Right kidney (tissue), 1 donor: ENCODE measurements at regions not wholly inside any gene's neighbourhood (a gene's known extent, or its start where the extent isn't known, plus 50 kb on each side); places are given as distances from the start of the nearest gene placed in this dataset.

Source experiments
- DNase-seq: peaks from one replicate; pipeline ENCODE4 v3.0.0-alpha.2; 2016

GRCh38 chr4:13316354-13316753 lies 167.8 kb downstream of the RAB28 start:
- no peak for DNase-seq

DNA sequence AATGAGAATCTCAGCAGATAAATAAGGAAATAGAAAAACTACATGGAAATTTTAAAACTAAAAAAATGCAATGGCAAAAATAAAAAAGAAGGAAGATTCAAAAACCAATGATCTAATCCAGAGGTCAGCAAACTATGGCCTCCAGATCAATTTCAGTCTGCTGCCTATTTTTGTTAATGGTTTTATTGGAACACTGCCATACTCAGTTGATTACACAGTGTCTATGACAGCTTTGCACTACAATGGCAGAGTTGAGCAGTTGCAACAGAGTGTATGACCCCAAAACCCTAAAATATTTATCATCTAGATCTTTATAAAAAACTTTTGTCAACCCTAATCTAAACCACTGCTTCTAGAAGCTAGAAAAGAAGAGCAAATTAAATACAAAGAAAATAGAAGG lies 170.3 kb downstream of the RAB28 start:
- no peak for DNase-seq

GRCh38 chr4:13312264-13312663 lies 171.9 kb downstream of the RAB28 start:
- no peak for DNase-seq

DNA sequence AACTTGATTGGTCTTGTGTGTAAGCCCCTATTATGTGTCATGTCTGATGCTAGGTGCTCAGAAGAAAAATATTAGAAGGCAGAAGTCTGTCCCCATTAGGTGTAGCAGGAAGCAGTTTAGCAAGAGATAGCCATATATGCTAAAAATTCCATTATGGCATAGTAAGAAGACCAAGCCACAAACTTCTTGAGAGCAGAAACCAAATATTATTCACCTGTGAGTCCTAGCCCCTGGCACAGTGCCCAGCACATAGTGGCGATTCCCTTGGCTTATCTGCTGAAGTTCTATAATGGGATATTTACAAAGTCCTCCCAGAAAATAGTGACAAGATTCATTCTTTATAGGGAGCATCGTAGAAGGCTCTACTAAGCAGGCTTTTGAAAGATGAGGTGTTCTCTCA lies 174.4 kb downstream of the RAB28 start:
- no peak for DNase-seq

DNA sequence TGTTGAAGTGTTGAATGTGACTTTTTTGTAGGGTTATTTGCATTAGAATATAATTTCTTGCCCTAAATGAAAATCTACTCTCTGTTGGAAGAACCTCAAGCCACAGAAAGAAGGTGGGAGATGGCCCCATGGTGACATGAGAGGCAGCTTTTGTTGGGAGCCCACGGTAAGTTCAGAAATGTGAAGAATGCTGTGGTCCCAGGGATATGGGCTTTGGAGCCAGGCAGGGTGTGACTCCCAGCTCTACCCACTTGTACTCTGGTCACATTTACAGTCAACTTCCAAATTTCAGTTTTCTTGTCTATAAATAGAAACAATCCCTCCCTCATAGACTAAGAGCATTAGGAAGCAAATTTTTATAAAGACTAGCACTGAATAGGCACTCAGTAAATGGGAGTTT lies 177.8 kb downstream of the RAB28 start:
- DNase-seq, result no peak

GRCh38 chr4:13302876-13303275 lies 181.3 kb downstream of the RAB28 start:
- no peak for DNase-seq

GRCh38 chr4:13299343-13299742 lies 184.8 kb downstream of the RAB28 start:
- DNase-seq, result no peak

- DNase-seq, result peak; percentile 29
These were observed 185.5 kb downstream of the RAB28 start for GRCh38 chr4:13298655-13299054.

GRCh38 chr4:13296986-13297385 lies 187.2 kb downstream of the RAB28 start:
- no peak for DNase-seq

GRCh38 chr4:13294961-13295605 lies 189.1 kb downstream of the RAB28 start:
- peak; percentile 44 for DNase-seq

DNA sequence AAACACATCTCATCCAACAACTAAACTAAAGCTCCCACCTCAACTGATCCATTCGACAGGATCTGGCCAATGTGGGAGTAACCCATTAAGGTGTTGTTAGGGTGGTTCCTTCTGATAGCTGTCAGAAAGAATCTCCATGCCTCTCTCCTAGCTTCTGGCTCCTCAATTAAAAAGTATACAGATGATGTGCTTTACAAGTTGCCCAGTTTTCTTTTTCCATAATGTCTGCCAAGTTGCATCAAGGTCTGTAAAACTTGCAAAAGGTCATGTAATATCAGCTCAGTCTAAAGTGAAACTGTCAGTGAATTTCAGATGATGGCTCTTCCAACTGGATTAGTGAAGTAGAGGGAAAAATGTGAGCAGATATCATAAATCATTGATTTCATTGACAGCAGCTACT lies 191.8 kb downstream of the RAB28 start:
- DNase-seq, result no peak

DNA sequence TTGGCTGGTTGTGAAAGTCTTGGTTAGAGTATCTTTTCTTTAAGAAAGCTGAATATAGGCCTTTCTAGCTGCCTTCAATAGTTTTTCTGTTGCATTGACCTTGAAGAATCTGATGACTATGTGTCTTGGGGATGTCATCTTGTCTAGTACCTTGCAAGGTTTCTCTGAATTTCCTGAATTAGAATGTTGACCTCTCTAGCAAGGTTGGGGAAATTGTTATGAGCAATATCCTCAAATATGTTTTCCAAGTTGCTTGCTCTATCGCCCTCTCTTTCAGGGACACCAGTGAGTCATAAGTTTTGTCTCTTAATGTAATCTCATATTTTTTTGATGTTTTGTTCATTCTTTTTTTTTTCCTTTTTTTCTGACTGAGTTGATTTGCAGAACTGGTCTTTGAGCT lies 194.7 kb downstream of the RAB28 start:
- DNase-seq, result no peak

GRCh38 chr4:13285336-13285735 lies 198.8 kb downstream of the RAB28 start:
- DNase-seq, result no peak

GRCh38 chr4:13284932-13285331 lies 199.2 kb downstream of the RAB28 start:
- no peak for DNase-seq

GRCh38 chr4:13276357-13276756 lies 207.8 kb downstream of the RAB28 start:
- no peak for DNase-seq

DNA sequence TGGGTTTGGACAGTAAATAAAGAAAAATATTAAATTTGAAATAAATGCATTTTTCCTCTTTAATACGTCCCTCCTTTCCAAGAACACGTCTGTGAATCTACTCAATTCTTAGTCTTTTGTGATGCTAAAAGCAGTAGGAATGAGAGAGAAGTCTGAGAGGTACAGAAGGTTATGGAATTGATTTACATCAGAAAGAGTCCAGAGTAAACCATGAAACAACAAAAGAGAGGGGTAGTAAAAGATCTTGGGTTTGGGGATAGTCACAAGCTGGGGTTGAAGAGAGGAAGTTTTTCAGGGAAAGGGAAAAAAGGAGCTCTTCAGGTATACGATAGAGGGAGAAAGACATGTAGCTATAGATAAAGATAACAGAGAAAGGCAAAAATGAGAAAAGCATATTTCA lies 215.4 kb downstream of the RAB28 start:
- no peak for DNase-seq

DNA sequence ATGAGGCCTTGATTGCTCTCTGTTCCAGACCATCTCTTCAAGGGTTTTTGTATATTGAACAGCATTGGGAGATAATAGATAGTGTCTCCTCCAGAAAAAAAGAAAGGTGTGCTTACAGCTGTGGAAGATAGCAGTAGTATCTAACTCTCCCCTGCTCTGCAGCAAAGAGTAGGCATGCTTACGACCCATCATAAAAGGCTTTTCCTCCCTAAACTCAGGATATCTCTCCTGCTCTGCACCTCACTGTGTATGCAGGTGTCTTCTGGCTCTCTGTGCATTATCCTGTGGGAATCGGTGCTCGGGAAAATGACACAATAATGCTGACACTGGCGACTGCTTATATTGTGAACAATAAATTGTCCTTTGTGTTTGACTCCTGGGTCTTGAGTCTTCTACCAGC lies 216.0 kb downstream of the RAB28 start:
- no peak for DNase-seq

DNA sequence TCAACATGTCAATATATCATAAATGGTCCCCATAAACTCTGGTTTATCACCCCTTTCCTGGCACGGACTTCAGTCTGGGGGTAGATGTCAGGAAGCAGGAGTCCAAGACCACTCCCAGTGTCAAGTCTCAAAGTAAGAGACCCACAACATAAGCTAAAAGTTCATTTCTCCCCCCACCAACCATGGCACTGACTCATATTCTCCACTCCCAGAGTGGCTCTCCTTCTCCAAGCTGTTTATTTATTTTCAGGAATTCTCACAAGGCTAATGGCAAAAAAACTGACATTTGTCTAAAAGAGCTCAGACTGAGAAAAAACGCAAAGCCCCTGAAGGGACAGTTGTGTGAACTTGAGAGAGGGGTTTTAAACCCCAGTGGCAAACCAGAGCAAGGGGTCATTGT lies 217.0 kb downstream of the RAB28 start:
- no peak for DNase-seq

- no peak for DNase-seq
These were observed 217.5 kb downstream of the RAB28 start for GRCh38 chr4:13266687-13267086.

- no peak for DNase-seq
These were observed 220.1 kb downstream of the RAB28 start for GRCh38 chr4:13263967-13264525.

DNA sequence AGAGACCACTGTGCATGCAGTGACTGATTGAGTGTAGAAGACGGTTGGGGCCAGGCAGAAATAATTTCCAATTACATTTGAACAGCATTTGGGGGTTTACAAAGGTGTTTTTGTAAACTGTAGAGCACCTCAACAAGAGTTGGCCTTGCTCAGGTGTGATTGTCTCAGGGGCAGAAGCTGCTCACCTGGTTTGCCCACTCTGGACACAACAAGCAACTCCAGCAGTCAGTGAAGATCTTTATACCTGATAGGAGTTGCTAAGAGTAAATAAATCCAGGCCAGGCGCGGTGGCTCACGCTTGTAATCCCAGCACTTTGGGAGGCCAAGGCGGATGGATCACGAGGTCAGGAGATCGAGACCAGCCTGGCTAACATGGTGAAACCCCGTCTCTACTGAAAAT lies 221.3 kb downstream of the RAB28 start:
- DNase-seq, result no peak

DNA sequence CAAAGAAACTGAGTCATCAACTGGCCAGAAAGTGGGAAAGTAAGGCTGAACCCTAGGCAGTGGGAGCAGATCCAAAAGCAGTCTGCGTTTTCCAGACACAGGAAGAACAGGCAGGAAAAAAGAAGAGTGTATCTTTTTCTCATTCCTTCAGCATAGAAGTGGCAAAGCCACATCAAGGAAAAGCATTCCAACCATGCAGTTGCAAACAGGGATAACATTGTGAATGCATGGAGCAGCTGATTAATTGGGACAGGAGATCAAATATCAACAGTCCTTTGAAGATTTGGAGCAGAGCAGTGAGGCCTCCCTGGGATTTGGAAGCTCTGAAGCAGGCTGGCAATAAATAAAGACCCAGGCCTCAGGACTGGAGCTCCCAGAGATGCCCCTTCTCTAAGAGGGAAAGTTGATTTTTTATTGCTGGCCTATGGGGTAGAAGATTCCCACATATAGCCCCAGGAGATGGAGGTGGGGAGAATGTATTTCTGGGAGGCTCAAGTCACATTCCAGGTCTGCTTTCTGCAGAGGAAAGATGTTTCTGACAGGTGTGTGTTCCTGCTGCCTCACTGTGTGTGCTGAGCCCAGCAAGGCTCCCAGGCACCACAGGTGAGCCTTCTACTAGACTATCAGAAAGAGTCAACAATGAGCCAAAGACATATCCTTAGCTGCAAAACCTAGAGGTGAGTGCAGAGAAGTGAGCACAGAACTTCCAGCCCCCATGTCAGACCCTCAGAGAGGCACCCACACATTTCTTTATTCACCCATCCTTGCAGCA lies 222.5 kb downstream of the RAB28 start:
- DNase-seq, result no peak

- DNase-seq, result no peak
These were observed 223.6 kb downstream of the RAB28 start for GRCh38 chr4:13260513-13260912.

- DNase-seq, result no peak
These were observed 233.9 kb downstream of the RAB28 start for GRCh38 chr4:13250263-13250662.
